ENCODE measurements at regions not wholly inside any gene's neighbourhood (a gene's known extent, or its start where the extent isn't known, plus 50 kb on each side); places are given as distances from the start of the nearest gene placed in this dataset.

- no peak for TF ChIP-seq CTCF (IDR thresholded peaks at IDR 0.05)
- H3K9me3 ChIP-seq = no peaks in the 10 kb centered on the region
- no peak overlapping the region for H3K27ac ChIP-seq
- no peak for DNase-seq (ENCODE audit: low spot score in 2 of 2)
- intact Hi-C loops (cut with DNase I) = no loop called here
- no peaks in the 10 kb centered on the region for H3K27me3 ChIP-seq
- no peaks in the 10 kb centered on the region for H3K36me3 ChIP-seq
- H3K4me1 ChIP-seq = no peaks in the 10 kb centered on the region
- no peak overlapping the region for H3K4me3 ChIP-seq
These were observed 126.1 kb upstream of the ALDH1A3 start for GRCh38 chr15:100753503-100753902.

GRCh38 chr15:100757661-100758060 lies 122.0 kb upstream of the ALDH1A3 start:
- no peak overlapping the region for H3K27ac ChIP-seq
- H3K4me3 ChIP-seq = no peak overlapping the region
- intact Hi-C loops (cut with DNase I) = no loop called here
- H3K36me3 ChIP-seq = no peaks in the 10 kb centered on the region
- no peaks in the 10 kb centered on the region for H3K4me1 ChIP-seq
- no peak for TF ChIP-seq CTCF (IDR thresholded peaks at IDR 0.05)
- H3K27me3 ChIP-seq = no peaks in the 10 kb centered on the region
- no peaks in the 10 kb centered on the region for H3K9me3 ChIP-seq
- DNase-seq (ENCODE audit: low spot score in 2 of 2) = no peak

- TF ChIP-seq CTCF (IDR thresholded peaks at IDR 0.05) = no peak
- no peaks in the 10 kb centered on the region for H3K27me3 ChIP-seq
- no peak overlapping the region for H3K27ac ChIP-seq
- DNase-seq (ENCODE audit: low spot score in 2 of 2) = no peak
- intact Hi-C loops (cut with DNase I) = no loop called here
- H3K9me3 ChIP-seq = no peaks in the 10 kb centered on the region
- no peaks in the 10 kb centered on the region for H3K36me3 ChIP-seq
- no peaks in the 10 kb centered on the region for H3K4me1 ChIP-seq
- no peak overlapping the region for H3K4me3 ChIP-seq
These were observed 121.1 kb upstream of the ALDH1A3 start for GRCh38 chr15:100758555-100758954.

GRCh38 chr15:100759106-100759505 lies 120.5 kb upstream of the ALDH1A3 start:
- H3K36me3 ChIP-seq = no peaks in the 10 kb centered on the region
- H3K27ac ChIP-seq = no peak overlapping the region
- no peak for DNase-seq (ENCODE audit: low spot score in 2 of 2)
- H3K4me1 ChIP-seq = no peaks in the 10 kb centered on the region
- no peak for TF ChIP-seq CTCF (IDR thresholded peaks at IDR 0.05)
- no peaks in the 10 kb centered on the region for H3K9me3 ChIP-seq
- no peaks in the 10 kb centered on the region for H3K27me3 ChIP-seq
- intact Hi-C loops (cut with DNase I) = no loop called here
- no peak overlapping the region for H3K4me3 ChIP-seq

GRCh38 chr15:100759698-100760356 lies 119.8 kb upstream of the ALDH1A3 start:
- no peaks in the 10 kb centered on the region for H3K9me3 ChIP-seq
- H3K36me3 ChIP-seq = no peaks in the 10 kb centered on the region
- TF ChIP-seq CTCF (IDR thresholded peaks at IDR 0.05) = no peak
- H3K4me1 ChIP-seq = no peaks in the 10 kb centered on the region
- H3K4me3 ChIP-seq = no peak overlapping the region
- no peaks in the 10 kb centered on the region for H3K27me3 ChIP-seq
- H3K27ac ChIP-seq = no peak overlapping the region
- peak in 1 of 2 donors; percentile 60 for DNase-seq (ENCODE audit: low spot score in 2 of 2)
- intact Hi-C loops (cut with DNase I) = no loop called here
